CD4-positive, alpha-beta memory T cell (primary cell): ENCODE measurements at regions not wholly inside any gene's neighbourhood (a gene's known extent, or its start where the extent isn't known, plus 50 kb on each side); places are given as distances from the start of the nearest gene placed in this dataset.

ENCODE experiments used
- CTCF ChIA-PET: fragments of 350-600 bp; sonication (Branson Sonifier 250); formaldehyde crosslinking; loops from one replicate; lab custom pipeline; 2021; ENCODE audit warnings: inconsistent platforms; ENCODE audit not compliant: partially characterized antibody; lab: Charles Lee
- POLR2A ChIA-PET: fragments of 350-600 bp; sonication (Branson Sonifier 250); formaldehyde crosslinking; loops from one replicate; lab custom pipeline; 2021; ENCODE audit not compliant: partially characterized antibody; lab: Charles Lee
- DNase-seq, 5 donors: peaks; one replicate each; pipeline versions ENCODE4 v3.0.0 to v3.0.0-alpha.2; 2020 to 2022; ENCODE audit warnings: mixed read lengths in 1 of 5
- H3K27ac ChIP-seq: one replicate; pipeline ENCODE4 v1.7.0; 2013; ENCODE audit warnings: low read depth, low read length
- H3K27me3 ChIP-seq: 2 replicates; pipeline ENCODE4 v1.7.0; 2013; ENCODE audit warnings: mild to moderate bottlenecking, low read length, moderate library complexity; ENCODE audit not compliant: insufficient read depth
- H3K36me3 ChIP-seq: 2 replicates; pipeline ENCODE4 v1.7.0; 2013; ENCODE audit warnings: mild to moderate bottlenecking, low read length, moderate library complexity; ENCODE audit not compliant: insufficient read depth
- H3K4me1 ChIP-seq: 2 replicates; pipeline ENCODE4 v1.7.0; 2013; ENCODE audit warnings: mild to moderate bottlenecking, low read length, moderate library complexity; ENCODE audit not compliant: insufficient read depth
- H3K4me3 ChIP-seq, 2 donors: one replicate each; pipeline ENCODE4 v1.7.0; 2013; ENCODE audit warnings: low read length in 2 of 2, mild to moderate bottlenecking in 1 of 2
- H3K9me3 ChIP-seq, 2 donors: one replicate each; pipeline ENCODE4 v1.7.0; 2013; ENCODE audit warnings: low read length in 2 of 2, control low read depth in 1 of 2; ENCODE audit not compliant: control insufficient read depth in 1 of 2
- H3K27ac Mint-ChIP-seq, 7 donors: one replicate each; pipeline ENCODE4 v1.8.0; 2020 to 2021; ENCODE audit warnings: mixed read lengths in 7 of 7, mild to moderate bottlenecking in 6 of 7, inconsistent platforms in 3 of 7, moderate library complexity in 3 of 7
- H3K27me3 Mint-ChIP-seq, 2 donors: one replicate each; pipeline ENCODE4 v1.8.0; 2020 to 2021; ENCODE audit warnings: mixed read lengths in 2 of 2
- H3K36me3 Mint-ChIP-seq, 2 donors: one replicate each; pipeline ENCODE4 v1.8.0; 2020 to 2021; ENCODE audit warnings: mixed read lengths in 2 of 2, inconsistent platforms in 1 of 2, mild to moderate bottlenecking in 1 of 2
- H3K4me1 Mint-ChIP-seq, 4 donors: one replicate each; pipeline ENCODE4 v1.8.0; 2020 to 2021; ENCODE audit warnings: mixed read lengths in 4 of 4, mild to moderate bottlenecking in 1 of 4
- H3K4me3 Mint-ChIP-seq, 8 donors: one replicate each; pipeline ENCODE4 v1.8.0; 2020 to 2021; ENCODE audit warnings: mixed read lengths in 8 of 8, mild to moderate bottlenecking in 7 of 8, moderate library complexity in 6 of 8, inconsistent platforms in 3 of 8
- H3K9me3 Mint-ChIP-seq, 8 donors: one replicate each; pipeline ENCODE4 v1.8.0; 2020 to 2021; ENCODE audit warnings: mixed read lengths in 8 of 8, mild to moderate bottlenecking in 5 of 8, inconsistent platforms in 3 of 8, moderate library complexity in 1 of 8
- intact Hi-C: fragments of 100-400 bp; cut with micrococcal nuclease; formaldehyde crosslinking; loops from one replicate; pipeline ENCODE4 v1.15.1; 2023

DNA sequence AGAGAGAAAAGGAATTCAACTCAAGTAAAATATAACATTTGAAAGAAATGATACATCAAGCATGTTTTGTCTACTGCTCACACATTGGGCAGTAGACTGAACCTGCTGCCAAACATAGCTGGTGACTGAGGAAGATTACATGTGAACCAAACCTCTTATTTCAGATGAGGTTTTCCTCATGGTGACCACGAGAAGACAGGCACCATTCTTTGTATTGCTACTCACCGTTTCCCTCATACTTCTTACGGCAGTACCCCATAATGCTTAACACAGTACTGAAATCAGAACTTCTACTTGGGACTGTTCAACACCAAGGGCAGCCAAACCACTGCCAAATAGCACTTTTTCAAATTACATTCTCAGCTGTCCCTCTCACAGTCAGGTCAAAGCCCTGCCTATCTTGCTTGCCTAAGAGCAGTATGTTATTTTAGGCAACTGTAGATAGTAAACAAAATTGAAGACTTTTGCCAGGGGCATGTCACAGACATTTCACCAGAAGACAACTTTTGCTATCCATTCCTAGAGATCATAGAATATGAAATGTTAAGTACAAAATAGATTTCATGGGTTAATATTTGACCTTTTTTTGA, 167.1 kb upstream of the DOK6 start:
- Histone ChIP-seq H3K36me3 (no peaks in the 10 kb centered on the region), H3K9me3 (no peaks in the 10 kb centered on the region), H3K4me1 (no peaks in the 10 kb centered on the region), H3K27ac (no peak overlapping the region), H3K27me3 (no peaks in the 10 kb centered on the region), H3K4me3 (no peak overlapping the region)
- Mint-ChIP-seq H3K27me3 (no peaks in the 10 kb centered on the region), H3K4me3 (no peak overlapping the region), H3K36me3 (no peaks in the 10 kb centered on the region), H3K9me3 (no peaks in the 10 kb centered on the region), H3K4me1 (no peaks in the 10 kb centered on the region), H3K27ac (no peak overlapping the region)
- intact Hi-C loops = no loop called here
- ChIA-PET CTCF (no interaction called here), POLR2A (no interaction called here)
- no peak for DNase-seq

DNA sequence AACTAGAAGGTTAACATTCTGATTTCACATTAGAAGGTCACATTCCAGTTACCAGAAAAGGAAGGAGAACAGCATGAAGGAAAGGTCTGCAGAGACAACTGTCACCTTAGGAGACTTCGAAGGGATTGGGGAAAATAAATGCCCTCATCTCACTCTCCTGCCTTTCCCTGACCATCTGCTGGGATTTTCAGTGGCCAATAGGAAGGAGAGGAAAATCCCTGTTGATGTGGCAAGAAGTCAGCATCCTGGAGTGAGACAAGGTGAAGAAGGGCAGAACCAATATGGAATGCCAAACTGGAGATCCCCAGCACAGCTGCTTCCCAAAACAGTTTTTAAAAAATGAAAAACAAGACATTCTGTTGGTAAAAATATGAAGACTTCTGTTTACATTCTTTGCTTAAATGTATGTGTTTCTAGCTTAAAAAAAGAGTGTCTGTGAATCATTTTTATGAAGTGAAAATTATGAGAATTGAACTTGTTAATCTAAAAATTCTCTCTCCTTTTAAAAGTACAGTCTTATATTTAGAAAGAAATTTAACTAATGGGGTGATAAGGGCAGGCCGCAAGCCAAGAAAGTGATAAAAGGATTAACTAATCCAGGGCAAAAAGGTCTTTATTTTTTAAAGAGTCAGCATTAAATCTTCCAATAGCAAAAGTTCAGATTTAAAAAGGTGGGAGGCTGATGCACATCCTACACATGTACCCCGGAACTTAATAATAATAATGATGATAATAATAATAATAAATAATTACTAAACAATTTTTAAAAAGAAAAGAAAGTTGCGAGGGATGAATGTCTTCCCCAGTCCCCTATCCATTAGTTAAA, 160.6 kb upstream of the DOK6 start:
- peaks cover 0 to 1% of the 10 kb centered on the region in 2 donors for H3K27me3 Mint-ChIP-seq
- CTCF ChIA-PET = no interaction called here
- no peak for DNase-seq
- intact Hi-C loops = no loop called here
- no peak overlapping the region for H3K4me3 ChIP-seq
- H3K36me3 Mint-ChIP-seq = no peaks in the 10 kb centered on the region
- H3K9me3 Mint-ChIP-seq = no peaks in the 10 kb centered on the region
- H3K27ac ChIP-seq = no peak overlapping the region
- no peak overlapping the region for H3K27ac Mint-ChIP-seq
- H3K4me3 Mint-ChIP-seq = no peak overlapping the region
- POLR2A ChIA-PET = no interaction called here
- H3K4me1 Mint-ChIP-seq = no peaks in the 10 kb centered on the region
- no peaks in the 10 kb centered on the region for H3K9me3 ChIP-seq
- no peaks in the 10 kb centered on the region for H3K27me3 ChIP-seq
- no peaks in the 10 kb centered on the region for H3K36me3 ChIP-seq
- no peaks in the 10 kb centered on the region for H3K4me1 ChIP-seq

DNA sequence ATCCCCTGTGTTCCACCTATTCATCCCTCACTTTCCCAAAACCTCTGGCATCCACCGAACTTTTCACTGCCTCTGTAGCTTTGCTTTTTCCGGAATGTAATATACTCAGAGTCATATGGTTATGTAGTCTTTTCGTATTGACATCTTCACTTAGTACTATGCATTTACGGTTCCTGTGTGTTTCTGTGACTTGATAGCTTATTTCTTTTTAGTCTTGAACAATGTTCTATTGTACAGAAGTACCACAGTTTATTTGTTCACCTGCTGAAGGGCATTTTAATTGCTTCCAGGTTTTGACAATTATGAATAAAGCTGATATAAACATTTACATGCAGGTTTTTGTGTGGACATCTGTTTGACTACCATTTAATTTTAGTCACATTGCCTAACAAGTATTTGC, 154.7 kb upstream of the DOK6 start:
- Histone ChIP-seq H3K27ac (no peak overlapping the region), H3K36me3 (no peaks in the 10 kb centered on the region), H3K9me3 (no peaks in the 10 kb centered on the region), H3K4me3 (no peak overlapping the region), H3K4me1 (no peaks in the 10 kb centered on the region), H3K27me3 (no peaks in the 10 kb centered on the region)
- no peak for DNase-seq
- Mint-ChIP-seq H3K9me3 (no peaks in the 10 kb centered on the region), H3K27ac (no peak overlapping the region), H3K27me3 (peaks cover 0 to 3% of the 10 kb centered on the region in 2 donors), H3K4me3 (no peak overlapping the region), H3K4me1 (no peaks in the 10 kb centered on the region), H3K36me3 (no peaks in the 10 kb centered on the region)
- CTCF ChIA-PET = no interaction called here
- POLR2A ChIA-PET = no interaction called here
- intact Hi-C loops = no loop called here

DNA sequence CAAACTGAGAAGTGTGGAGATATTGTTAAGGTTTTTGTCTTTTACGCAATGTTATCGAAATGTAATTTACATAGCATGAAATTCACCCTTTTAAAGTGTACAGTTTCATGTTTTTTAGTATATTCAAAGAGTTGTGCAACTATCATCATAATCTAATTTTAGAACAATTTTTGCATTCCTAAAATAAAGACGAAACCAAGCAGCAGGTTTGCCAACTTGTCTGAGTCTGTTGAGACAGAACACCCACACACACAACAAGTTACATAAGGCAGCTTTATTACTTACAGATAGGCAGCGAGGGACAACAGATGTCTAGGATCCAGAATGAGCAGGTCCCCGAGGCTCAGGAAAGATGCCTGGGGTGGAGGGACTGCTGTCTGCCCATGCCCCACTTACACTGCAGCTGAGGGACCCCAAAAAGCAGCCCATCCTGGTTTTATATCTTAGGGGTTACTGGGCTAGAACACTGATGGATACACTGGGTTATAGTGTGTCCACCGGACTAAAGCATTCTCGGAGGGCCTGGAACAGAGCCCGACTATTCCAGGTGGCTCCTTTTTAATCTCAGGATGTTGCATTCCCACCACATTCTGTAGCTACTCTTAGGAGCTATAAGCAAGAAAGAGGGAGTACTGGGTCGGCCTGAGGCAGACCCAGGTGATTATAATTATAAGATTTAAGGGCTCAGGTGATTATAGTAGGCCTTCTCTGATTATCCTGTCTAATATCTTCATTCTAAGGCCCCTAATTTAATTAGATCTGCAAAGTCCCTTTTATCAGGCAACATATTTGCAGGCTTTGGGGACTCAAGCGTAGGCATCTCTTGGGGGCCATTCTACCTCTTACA, 150.2 kb upstream of the DOK6 start:
- peaks cover 0 to 2% (median 0%) of the 10 kb centered on the region in 8 donors for H3K9me3 Mint-ChIP-seq
- Histone ChIP-seq H3K27me3 (no peaks in the 10 kb centered on the region), H3K4me3 (no peak overlapping the region), H3K9me3 (no peaks in the 10 kb centered on the region), H3K4me1 (no peaks in the 10 kb centered on the region), H3K27ac (no peak overlapping the region), H3K36me3 (no peaks in the 10 kb centered on the region)
- no peak for DNase-seq
- H3K27ac Mint-ChIP-seq = no peak overlapping the region
- intact Hi-C loops = no loop called here
- H3K4me1 Mint-ChIP-seq = no peaks in the 10 kb centered on the region
- ChIA-PET POLR2A (no interaction called here), CTCF (no interaction called here)
- peaks cover 0 to 3% of the 10 kb centered on the region in 2 donors for H3K27me3 Mint-ChIP-seq
- no peak overlapping the region for H3K4me3 Mint-ChIP-seq
- H3K36me3 Mint-ChIP-seq = no peaks in the 10 kb centered on the region

DNA sequence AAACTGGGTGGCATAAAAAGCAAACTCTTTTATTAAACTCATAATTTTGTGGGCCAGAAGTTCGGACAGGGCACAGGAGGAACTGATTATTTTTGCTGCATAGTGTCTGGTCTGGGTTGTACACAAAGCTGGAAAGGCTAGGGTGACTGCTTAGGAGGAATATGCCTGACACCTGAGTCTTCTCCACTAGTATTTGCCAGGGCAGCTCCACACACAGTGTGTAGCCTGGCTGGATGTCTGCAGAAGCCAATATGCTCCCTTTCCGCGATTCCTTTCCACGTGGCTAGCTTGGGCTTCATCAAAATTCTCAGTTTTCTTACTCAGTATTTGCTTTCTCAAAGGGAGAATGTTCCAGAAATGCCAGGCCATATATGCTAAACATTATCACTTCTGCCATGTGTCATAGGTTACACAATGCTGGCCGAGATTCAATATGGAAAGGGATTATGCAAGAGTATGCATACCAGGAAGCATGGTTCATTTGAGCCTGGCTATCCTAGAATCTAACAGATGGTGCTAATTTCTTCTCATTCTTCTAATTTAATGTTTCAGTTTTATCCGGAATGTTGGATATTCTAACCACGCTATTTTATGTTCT, 142.7 kb upstream of the DOK6 start:
- POLR2A ChIA-PET = no interaction called here
- no peaks in the 10 kb centered on the region for H3K4me1 Mint-ChIP-seq
- CTCF ChIA-PET = no interaction called here
- no peak overlapping the region for H3K4me3 Mint-ChIP-seq
- no peaks in the 10 kb centered on the region for H3K36me3 ChIP-seq
- peaks cover 0 to 2% (median 0%) of the 10 kb centered on the region in 8 donors for H3K9me3 Mint-ChIP-seq
- intact Hi-C loops = no loop called here
- H3K27ac Mint-ChIP-seq = no peak overlapping the region
- H3K36me3 Mint-ChIP-seq = no peaks in the 10 kb centered on the region
- no peak for DNase-seq
- no peaks in the 10 kb centered on the region for H3K27me3 ChIP-seq
- H3K27me3 Mint-ChIP-seq = no peaks in the 10 kb centered on the region
- H3K4me1 ChIP-seq = no peaks in the 10 kb centered on the region
- H3K9me3 ChIP-seq = no peaks in the 10 kb centered on the region
- no peak overlapping the region for H3K27ac ChIP-seq
- no peak overlapping the region for H3K4me3 ChIP-seq

DNA sequence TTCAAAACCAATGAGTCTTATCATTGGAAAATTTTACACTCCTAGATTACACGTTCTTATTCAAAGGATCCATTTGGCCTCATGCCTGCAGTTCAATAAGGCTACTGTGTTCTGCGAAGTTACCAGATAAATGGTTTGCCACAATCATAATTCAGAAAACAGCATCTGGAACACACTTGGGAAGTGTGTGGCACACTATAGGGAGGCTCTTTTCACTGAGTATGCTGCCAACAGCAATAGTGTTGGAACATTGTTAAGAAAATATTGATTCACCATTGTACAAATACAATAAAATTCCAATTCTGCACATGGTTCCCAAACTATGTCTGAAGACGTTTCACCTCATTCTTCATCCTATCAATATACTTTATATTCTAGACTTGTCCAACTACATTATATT, 141.4 kb upstream of the DOK6 start:
- Mint-ChIP-seq H3K27me3 (no peaks in the 10 kb centered on the region), H3K9me3 (no peaks in the 10 kb centered on the region), H3K36me3 (no peaks in the 10 kb centered on the region), H3K27ac (no peak overlapping the region), H3K4me3 (no peak overlapping the region), H3K4me1 (no peaks in the 10 kb centered on the region)
- intact Hi-C loops = no loop called here
- CTCF ChIA-PET = no interaction called here
- Histone ChIP-seq H3K27me3 (no peaks in the 10 kb centered on the region), H3K4me3 (no peak overlapping the region), H3K4me1 (no peaks in the 10 kb centered on the region), H3K36me3 (no peaks in the 10 kb centered on the region), H3K27ac (no peak overlapping the region), H3K9me3 (no peaks in the 10 kb centered on the region)
- DNase-seq = no peak
- POLR2A ChIA-PET = no interaction called here

DNA sequence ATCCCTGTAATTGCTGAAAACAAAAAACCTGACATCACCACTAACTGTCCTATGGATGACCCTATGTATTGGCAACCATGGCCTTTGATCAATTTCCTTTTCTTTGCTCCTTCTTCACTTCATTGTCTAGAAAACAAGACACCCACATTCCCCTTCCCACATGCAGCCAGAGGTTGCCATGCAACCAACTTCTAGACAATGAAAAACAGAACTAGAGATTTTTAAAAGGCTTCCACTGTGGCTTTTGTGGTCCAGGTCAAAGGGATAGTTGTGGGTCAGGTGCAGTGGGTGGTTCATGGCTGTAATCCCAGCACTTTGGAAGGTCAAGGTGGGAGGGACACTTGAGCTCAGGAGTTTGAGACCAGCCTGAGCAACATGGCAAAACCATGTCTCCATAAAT, 139.3 kb upstream of the DOK6 start:
- DNase-seq = no peak
- Histone ChIP-seq H3K27ac (no peak overlapping the region), H3K9me3 (no peaks in the 10 kb centered on the region), H3K36me3 (no peaks in the 10 kb centered on the region), H3K27me3 (no peaks in the 10 kb centered on the region), H3K4me1 (no peaks in the 10 kb centered on the region), H3K4me3 (no peak overlapping the region)
- no peak overlapping the region for H3K27ac Mint-ChIP-seq
- H3K36me3 Mint-ChIP-seq = no peaks in the 10 kb centered on the region
- no peak overlapping the region for H3K4me3 Mint-ChIP-seq
- POLR2A ChIA-PET = no interaction called here
- peaks cover 0 to 1% of the 10 kb centered on the region in 2 donors for H3K27me3 Mint-ChIP-seq
- CTCF ChIA-PET = no interaction called here
- peaks cover 0 to 8% (median 0%) of the 10 kb centered on the region in 8 donors for H3K9me3 Mint-ChIP-seq
- H3K4me1 Mint-ChIP-seq = no peaks in the 10 kb centered on the region
- intact Hi-C loops = no loop called here
